K562 (cell line): ENCODE measurements at regions not wholly inside any gene's neighbourhood (a gene's known extent, or its start where the extent isn't known, plus 50 kb on each side); places are given as distances from the start of the nearest gene placed in this dataset.

Source experiments
- ATAC-seq: fragments of 200-7000 bp; cut with Tn5 transposase; 3 replicates; pipeline ENCODE4 v1.9.1; 2020; ENCODE audit warnings: moderate library complexity
- BruUV-seq: library from RNA; stranded (reverse); fragments of 400-500 nt; replicated peaks from 2 replicates; lab custom pipeline; 2021; lab: Mats Ljungman, UMichigan
- CTCF ChIA-PET: fragments of 300-600 bp; formaldehyde crosslinking; extraction: SDS; loops from one replicate; lab custom pipeline; 2021; ENCODE audit warnings: low intra/inter-chr PET ratio; lab: Yijun Ruan, JAX
- POLR2A ChIA-PET: fragments of 300-600, 350-650 bp; sonication (Branson Sonifier 250); formaldehyde crosslinking; extraction: SDS; loops from one replicate; lab custom pipeline; 2021; ENCODE audit warnings: antibody characterized with exemption, inconsistent platforms; lab: Yijun Ruan, JAX
- DNase-seq, 4 experiments: peaks; one replicate each; pipeline versions ENCODE4 v3.0.0 to v3.0.0-alpha.2; 2011 to 2018; ENCODE audit warnings: low spot score in 3 of 4, mixed read lengths in 3 of 4; ENCODE audit errors: extremely low read depth in 1 of 4
- FAIRE-seq: peaks from 2 replicates; lab custom pipeline; 2011; peaks lifted over from hg19 to GRCh38; lab: Jason Lieb, UNC
- H2AFZ ChIP-seq: 2 replicates; pipeline ENCODE4 v1.6.0; 2011; ENCODE audit warnings: low read depth, low read length, control low read depth, inconsistent platforms
- H3K27ac ChIP-seq: fragments of 200-600 bp; 3 replicates; pipeline ENCODE4 v1.8.0; 2011; ENCODE audit warnings: low read depth, mild to moderate bottlenecking, control low read depth, inconsistent platforms, low read length, moderate library complexity, mixed read lengths; ENCODE audit errors: extremely low read depth
- H3K27me3 ChIP-seq, 2 experiments: fragments of 300-600 bp in 1 of 2; 2 replicates in 1 of 2; 3 replicates in 1 of 2; pipeline versions ENCODE4 v1.6.0 to v1.8.0; 2011; ENCODE audit warnings: inconsistent platforms in 2 of 2, low read length in 2 of 2, mild to moderate bottlenecking in 1 of 2, mixed read lengths in 1 of 2, moderate library complexity in 1 of 2; ENCODE audit not compliant: control insufficient read depth in 2 of 2, insufficient read depth in 2 of 2
- H3K36me3 ChIP-seq: fragments of 300-600 bp; 3 replicates; pipeline ENCODE4 v1.8.0; 2011; ENCODE audit warnings: mild to moderate bottlenecking, low read length, inconsistent platforms; ENCODE audit not compliant: control insufficient read depth, insufficient read depth
- H3K4me1 ChIP-seq, 2 experiments: fragments of 200-600 bp in 1 of 2; replicated peaks in 1 of 2; 2 replicates in 1 of 2; 3 replicates in 1 of 2; pipeline versions ENCODE4 v1.5.1 to v1.8.0; 2011; ENCODE audit warnings: inconsistent platforms in 2 of 2, low read length in 2 of 2, mild to moderate bottlenecking in 1 of 2, mixed read lengths in 1 of 2, moderate library complexity in 1 of 2; ENCODE audit not compliant: control insufficient read depth in 2 of 2, insufficient read depth in 2 of 2
- H3K4me2 ChIP-seq: 2 replicates; pipeline ENCODE4 v1.6.1; 2011; ENCODE audit warnings: low read length, control low read depth, inconsistent platforms, mixed read lengths; ENCODE audit not compliant: insufficient read depth
- H3K4me3 ChIP-seq: fragments of 200-600 bp; sonication (generic), shearing (Covaris generic); 2 replicates; pipeline ENCODE4 v1.5.1; 2016; ENCODE audit warnings: control low read depth, inconsistent platforms
- H3K79me2 ChIP-seq: fragments of 200-600 bp; 3 replicates; pipeline ENCODE4 v1.8.0; 2011; ENCODE audit warnings: low read length, inconsistent platforms; ENCODE audit not compliant: control insufficient read depth, insufficient read depth
- H3K9ac ChIP-seq, 2 experiments: 2 replicates each; pipeline versions ENCODE4 v1.6.0 to v1.6.1; 2011; ENCODE audit warnings: low read depth in 2 of 2, low read length in 2 of 2, control low read depth in 1 of 2, inconsistent platforms in 1 of 2, mild to moderate bottlenecking in 1 of 2, mixed read lengths in 1 of 2; ENCODE audit not compliant: insufficient read depth in 1 of 2
- H3K9me1 ChIP-seq: one replicate; pipeline ENCODE4 v1.6.0; 2011; ENCODE audit warnings: inconsistent platforms, mild to moderate bottlenecking, low read length, moderate library complexity; ENCODE audit not compliant: control insufficient read depth, insufficient read depth
- H3K9me3 ChIP-seq: replicated peaks from 2 replicates; pipeline ENCODE4 v1.5.1; 2011; ENCODE audit warnings: low read depth, low read length, inconsistent platforms; ENCODE audit not compliant: control insufficient read depth, insufficient read depth
- H4K20me1 ChIP-seq: replicated peaks from 2 replicates; pipeline ENCODE4 v1.6.1; 2011; ENCODE audit warnings: low read length, inconsistent platforms, mixed read lengths; ENCODE audit not compliant: control insufficient read depth, insufficient read depth
- BDP1 ChIP-seq: IDR thresholded peaks from 3 replicates; pipeline ENCODE4 v1.6.1; 2011; ENCODE audit not compliant: insufficient read length, insufficient read depth
- FIP1L1 ChIP-seq: fragments of 200-400 bp; formaldehyde crosslinking; IDR thresholded peaks from 2 replicates; pipeline ENCODE4 v1.6.1; 2018; ENCODE audit warnings: mild to moderate bottlenecking, low read depth, low read length; ENCODE audit not compliant: poor library complexity, severe bottlenecking
- IRF1 ChIP-seq: sonication (generic); formaldehyde crosslinking; IDR thresholded peaks from 2 replicates; pipeline ENCODE4 v1.8.0; 2022; ENCODE audit warnings: missing genetic modification reagents, mild to moderate bottlenecking, borderline replicate concordance
- MAFF ChIP-seq: IDR thresholded peaks from 2 replicates; pipeline ENCODE4 v1.6.1; 2012; ENCODE audit warnings: low read length, improper control_type of control experiment
- NFYB ChIP-seq: IDR thresholded peaks from 2 replicates; pipeline ENCODE4 v1.6.1; 2011; ENCODE audit warnings: mild to moderate bottlenecking, moderate library complexity; ENCODE audit not compliant: insufficient read length; ENCODE audit errors: extremely low read depth
- SRSF3 ChIP-seq: fragments of 200-400 bp; formaldehyde crosslinking; IDR thresholded peaks from 2 replicates; pipeline ENCODE4 v1.6.1; 2016; ENCODE audit warnings: mild to moderate bottlenecking, low read length, moderate library complexity; ENCODE audit not compliant: insufficient read depth
- USF2 ChIP-seq: sonication (generic); formaldehyde crosslinking; IDR thresholded peaks from 2 replicates; pipeline ENCODE4 v1.5.0; 2020; ENCODE audit warnings: missing genetic modification reagents
- ZBTB2 ChIP-seq: fragments of 450-650 bp; IDR thresholded peaks from 2 replicates; pipeline ENCODE4 v1.6.1; 2016; ENCODE audit warnings: antibody characterized with exemption
- WGBS: fragments of 100-300 bp; shearing (Covaris generic); methylation state at CpG from one replicate; pipeline ENCODE4 v1.1.6; 2016; ENCODE audit warnings: low coverage, mixed read lengths; ENCODE audit not compliant: insufficient coverage; ENCODE audit errors: missing lambda C conversion rate; 5-methylcytosine and 5-hydroxymethylcytosine counted together
- in situ Hi-C: fragments of 300-500 bp; cut with MboI; formaldehyde crosslinking; loops from 4 replicates; pipeline ENCODE4 v1.15.0; 2018; ENCODE audit warnings: inconsistent platforms, mixed read lengths
- intact Hi-C: fragments of 100-400 bp; cut with micrococcal nuclease; formaldehyde crosslinking; loops from 2 replicates; pipeline ENCODE4 v1.14.2; 2022
- TF ChIP-seq, protein P1 (sequence below): fragments of 250-450 bp; sonication (Bioruptor Pico); IDR thresholded peaks from 2 replicates; pipeline ENCODE4 v1.8.0; 2021; ENCODE audit warnings: moderate library complexity, mild to moderate bottlenecking, inconsistent platforms
- TF ChIP-seq, protein P2 (sequence below): sonication (generic); formaldehyde crosslinking; IDR thresholded peaks from 2 replicates; pipeline ENCODE4 v1.8.0; 2022; ENCODE audit warnings: mild to moderate bottlenecking, low read depth, missing genetic modification reagents

- CTCF ChIA-PET, result no interaction called here
- POLR2A ChIA-PET, result no interaction called here
- intact Hi-C loops, result no loop called here
- Histone ChIP-seq H3K79me2 (no peaks in the 10 kb centered on the region), H3K27ac (no peak overlapping the region), H2AFZ (no peak overlapping the region), H3K4me2 (no peak overlapping the region), H3K9me3 (no peaks in the 10 kb centered on the region), H3K27me3 (peaks cover 26 to 56% of the 10 kb centered on the region in 2 experiments; a peak in 4 of 5 replicates), H3K9me1 (no peaks in the 10 kb centered on the region), H3K4me3 (no peak overlapping the region), H3K9ac (no peak overlapping the region), H3K4me1 (peaks cover 13 to 27% of the 10 kb centered on the region in 2 experiments; a peak in 4 of 5 replicates), H3K36me3 (no peaks in the 10 kb centered on the region), H4K20me1 (no peaks in the 10 kb centered on the region)
- no peak for TF ChIP-seq NFYB
- no peak for TF ChIP-seq FIP1L1
- no peak for TF ChIP-seq IRF1 (CRISPR knock-in tag)
- TF ChIP-seq, protein P1, sequence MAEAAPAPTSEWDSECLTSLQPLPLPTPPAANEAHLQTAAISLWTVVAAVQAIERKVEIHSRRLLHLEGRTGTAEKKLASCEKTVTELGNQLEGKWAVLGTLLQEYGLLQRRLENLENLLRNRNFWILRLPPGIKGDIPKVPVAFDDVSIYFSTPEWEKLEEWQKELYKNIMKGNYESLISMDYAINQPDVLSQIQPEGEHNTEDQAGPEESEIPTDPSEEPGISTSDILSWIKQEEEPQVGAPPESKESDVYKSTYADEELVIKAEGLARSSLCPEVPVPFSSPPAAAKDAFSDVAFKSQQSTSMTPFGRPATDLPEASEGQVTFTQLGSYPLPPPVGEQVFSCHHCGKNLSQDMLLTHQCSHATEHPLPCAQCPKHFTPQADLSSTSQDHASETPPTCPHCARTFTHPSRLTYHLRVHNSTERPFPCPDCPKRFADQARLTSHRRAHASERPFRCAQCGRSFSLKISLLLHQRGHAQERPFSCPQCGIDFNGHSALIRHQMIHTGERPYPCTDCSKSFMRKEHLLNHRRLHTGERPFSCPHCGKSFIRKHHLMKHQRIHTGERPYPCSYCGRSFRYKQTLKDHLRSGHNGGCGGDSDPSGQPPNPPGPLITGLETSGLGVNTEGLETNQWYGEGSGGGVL (CRISPR knock-in tag), result no peak
- no peak for TF ChIP-seq USF2 (CRISPR knock-in tag)
- no peak for TF ChIP-seq SRSF3
- no peak for TF ChIP-seq ZBTB2
- TF ChIP-seq MAFF, result no peak
- TF ChIP-seq BDP1, result no peak
- TF ChIP-seq, protein P2, sequence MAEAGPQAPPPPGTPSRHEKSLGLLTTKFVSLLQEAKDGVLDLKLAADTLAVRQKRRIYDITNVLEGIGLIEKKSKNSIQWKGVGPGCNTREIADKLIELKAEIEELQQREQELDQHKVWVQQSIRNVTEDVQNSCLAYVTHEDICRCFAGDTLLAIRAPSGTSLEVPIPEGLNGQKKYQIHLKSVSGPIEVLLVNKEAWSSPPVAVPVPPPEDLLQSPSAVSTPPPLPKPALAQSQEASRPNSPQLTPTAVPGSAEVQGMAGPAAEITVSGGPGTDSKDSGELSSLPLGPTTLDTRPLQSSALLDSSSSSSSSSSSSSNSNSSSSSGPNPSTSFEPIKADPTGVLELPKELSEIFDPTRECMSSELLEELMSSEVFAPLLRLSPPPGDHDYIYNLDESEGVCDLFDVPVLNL (CRISPR knock-in tag), result no peak
- ATAC-seq (no peak), FAIRE-seq (no peak), DNase-seq (no peak)
- 41% methylated on average over 50 of the region's 66 CpGs for WGBS
- in situ Hi-C loops, result no loop called here
- no TSS peak for BruUV-seq
Observed at GRCh38 chr5:73298772-73299630, 126.0 kb downstream of the TMEM174 start.
